Kidney (tissue), 13 donors: ENCODE measurements at regions not wholly inside any gene's neighbourhood (a gene's known extent, or its start where the extent isn't known, plus 50 kb on each side); places are given as distances from the start of the nearest gene placed in this dataset.

Experiments used
- DNase-seq, 5 donors: peaks; one replicate each; pipeline ENCODE4 v3.0.0-alpha.2; 2013 to 2020
- FAIRE-seq: peaks from 2 replicates; lab custom pipeline; 2012; peaks lifted over from hg19 to GRCh38; lab: Jason Lieb, UNC
- H3K27ac ChIP-seq, 2 donors: one replicate each; pipeline ENCODE4 v1.7.0; 2013; ENCODE audit warnings: low read depth in 2 of 2, low read length in 2 of 2, inconsistent platforms in 1 of 2
- H3K27me3 ChIP-seq: one replicate; pipeline ENCODE4 v1.7.1; 2013; ENCODE audit warnings: low read length, inconsistent platforms; ENCODE audit not compliant: control insufficient read depth, insufficient read depth
- H3K36me3 ChIP-seq, 3 donors: one replicate each; pipeline versions ENCODE4 v1.7.0 to v1.7.1; 2013; ENCODE audit warnings: low read length in 3 of 3, control low read depth in 1 of 3, inconsistent platforms in 1 of 3; ENCODE audit not compliant: insufficient read depth in 3 of 3, control insufficient read depth in 2 of 3
- H3K4me1 ChIP-seq, 3 donors: one replicate each; pipeline versions ENCODE4 v1.7.0 to v1.7.1; 2013; ENCODE audit warnings: low read length in 3 of 3, inconsistent platforms in 1 of 3, low read depth in 1 of 3; ENCODE audit not compliant: control insufficient read depth in 2 of 3, insufficient read depth in 2 of 3
- H3K4me3 ChIP-seq, 3 donors: one replicate each; pipeline versions ENCODE4 v1.7.0 to v1.8.1; 2013; ENCODE audit warnings: low read length in 3 of 3, control low read depth in 1 of 3, inconsistent platforms in 1 of 3
- H3K9ac ChIP-seq, 3 donors: one replicate each; pipeline versions ENCODE4 v1.7.0 to v1.7.1; 2013; ENCODE audit warnings: low read length in 3 of 3, control low read depth in 1 of 3, inconsistent platforms in 1 of 3
- H3K9me3 ChIP-seq, 3 donors: one replicate each; pipeline versions ENCODE4 v1.7.0 to v1.7.1; 2013; ENCODE audit warnings: low read length in 3 of 3, control low read depth in 1 of 3, inconsistent platforms in 1 of 3; ENCODE audit not compliant: control insufficient read depth in 2 of 3, insufficient read depth in 1 of 3
- intact Hi-C: fragments of 100-400 bp; cut with DNase I; formaldehyde crosslinking; loops from one replicate; pipeline ENCODE4 v1.11.1; 2022
- TF ChIP-seq, protein P1 (sequence below): IDR thresholded peaks from 3 replicates; pipeline ENCODE4 v1.5.1; 2012; ENCODE audit warnings: mild to moderate bottlenecking, moderate library complexity, borderline replicate concordance; ENCODE audit not compliant: insufficient read depth; ENCODE audit errors: extremely low read depth
- donor health status: control.
- donor health status: control.
- donor health status: control.
- donor health status: control.
- donor health status: control.
- donor health status: DM: yes; HTN: yes; CAD: no.
- donor health status: Normal renal cell carcinoma (clear cell type).

DNA sequence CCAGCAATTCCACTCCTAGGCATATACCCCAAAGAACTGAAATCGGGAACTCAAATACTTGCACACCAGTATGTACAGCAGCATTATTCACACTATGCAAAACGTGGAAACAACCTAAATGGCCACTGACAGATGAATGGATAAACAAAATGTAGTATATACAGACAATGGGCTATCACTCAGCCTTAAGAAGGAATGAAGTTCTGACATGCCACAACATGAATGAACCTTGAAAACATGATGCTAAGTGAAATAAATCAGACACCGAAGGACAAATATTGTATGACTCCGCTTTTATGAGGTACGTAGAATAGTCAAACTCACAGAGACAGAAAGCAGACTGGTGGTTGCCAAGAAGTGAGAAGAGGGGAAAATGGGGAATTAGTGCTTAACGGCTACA lies 59.1 kb upstream of the CCN6 start:
- Histone ChIP-seq H3K27ac (no peak overlapping the region), H3K27me3 (no peaks in the 10 kb centered on the region), H3K4me3 (no peak overlapping the region), H3K36me3 (no peaks in the 10 kb centered on the region), H3K9me3 (no peaks in the 10 kb centered on the region), H3K4me1 (no peaks in the 10 kb centered on the region), H3K9ac (no peak overlapping the region)
- DNase-seq (no peak), FAIRE-seq (no peak)
- intact Hi-C loops: loop anchor here (5.0 kb wide), 1 partner anchor 287 kb away; no protein-coding TSS in a partner anchor
- TF ChIP-seq, protein P1, sequence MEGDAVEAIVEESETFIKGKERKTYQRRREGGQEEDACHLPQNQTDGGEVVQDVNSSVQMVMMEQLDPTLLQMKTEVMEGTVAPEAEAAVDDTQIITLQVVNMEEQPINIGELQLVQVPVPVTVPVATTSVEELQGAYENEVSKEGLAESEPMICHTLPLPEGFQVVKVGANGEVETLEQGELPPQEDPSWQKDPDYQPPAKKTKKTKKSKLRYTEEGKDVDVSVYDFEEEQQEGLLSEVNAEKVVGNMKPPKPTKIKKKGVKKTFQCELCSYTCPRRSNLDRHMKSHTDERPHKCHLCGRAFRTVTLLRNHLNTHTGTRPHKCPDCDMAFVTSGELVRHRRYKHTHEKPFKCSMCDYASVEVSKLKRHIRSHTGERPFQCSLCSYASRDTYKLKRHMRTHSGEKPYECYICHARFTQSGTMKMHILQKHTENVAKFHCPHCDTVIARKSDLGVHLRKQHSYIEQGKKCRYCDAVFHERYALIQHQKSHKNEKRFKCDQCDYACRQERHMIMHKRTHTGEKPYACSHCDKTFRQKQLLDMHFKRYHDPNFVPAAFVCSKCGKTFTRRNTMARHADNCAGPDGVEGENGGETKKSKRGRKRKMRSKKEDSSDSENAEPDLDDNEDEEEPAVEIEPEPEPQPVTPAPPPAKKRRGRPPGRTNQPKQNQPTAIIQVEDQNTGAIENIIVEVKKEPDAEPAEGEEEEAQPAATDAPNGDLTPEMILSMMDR: no peak

DNA sequence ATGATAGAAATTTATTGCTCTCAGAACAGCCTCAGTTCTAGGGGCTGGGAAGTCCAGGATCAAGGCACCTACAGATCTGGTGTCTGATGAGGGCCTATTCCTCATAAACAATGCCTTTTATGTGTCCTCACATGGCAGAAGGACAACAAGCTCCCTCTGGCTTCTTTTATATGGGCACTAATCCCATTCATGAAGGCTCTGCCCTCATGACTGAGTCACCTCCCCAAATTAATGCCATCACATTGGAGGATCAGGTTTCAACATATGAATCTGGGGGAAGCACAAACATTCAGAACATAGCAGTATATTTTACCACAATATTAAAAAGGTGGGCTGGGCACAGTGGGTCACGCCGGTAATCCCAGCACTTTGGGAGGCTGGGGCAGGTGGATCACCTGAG lies 58.5 kb upstream of the CCN6 start:
- Histone ChIP-seq H3K9me3 (no peaks in the 10 kb centered on the region), H3K9ac (no peak overlapping the region), H3K36me3 (no peaks in the 10 kb centered on the region), H3K4me1 (no peaks in the 10 kb centered on the region), H3K4me3 (no peak overlapping the region), H3K27ac (no peak overlapping the region), H3K27me3 (no peaks in the 10 kb centered on the region)
- DNase-seq (no peak), FAIRE-seq (no peak)
- intact Hi-C loops: loop anchor here (5.0 kb wide), 1 partner anchor 288 kb away; no protein-coding TSS in a partner anchor
- TF ChIP-seq, protein P1: no peak

DNA sequence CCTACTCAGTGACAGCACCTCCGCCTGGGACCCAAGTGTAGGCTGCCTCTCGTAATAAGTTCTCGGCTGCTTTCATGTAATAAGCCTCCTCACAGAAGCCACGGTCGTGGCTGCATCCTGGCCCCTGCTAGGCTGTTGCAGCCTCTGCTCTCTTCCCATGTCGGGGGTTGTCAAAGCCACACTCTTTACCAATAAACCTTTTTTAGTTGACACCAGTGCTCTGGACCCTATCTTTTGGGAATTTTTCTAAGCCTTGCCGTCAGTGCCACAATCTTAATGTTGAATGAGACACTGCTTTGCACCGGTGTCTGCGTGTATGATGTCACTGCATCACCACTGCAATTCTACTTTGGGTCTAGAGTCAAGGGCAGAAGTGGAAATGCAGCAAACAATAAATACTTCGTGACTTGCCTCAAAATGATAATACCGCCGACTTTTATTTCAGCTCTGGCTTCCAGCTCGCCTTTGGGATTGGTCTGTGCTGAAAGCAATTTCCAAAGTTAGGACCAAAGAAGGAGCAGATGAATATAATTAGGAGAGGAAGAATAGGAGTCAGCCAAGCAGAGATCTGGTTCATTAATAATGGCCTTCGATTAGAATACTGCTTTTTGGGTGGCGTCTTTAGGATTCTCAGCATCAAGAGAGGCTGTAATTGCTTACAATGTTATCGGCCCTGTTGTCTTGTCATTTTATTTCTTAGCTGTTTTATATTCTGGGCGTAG lies 57.6 kb upstream of the CCN6 start:
- no peaks in the 10 kb centered on the region for H3K27me3 ChIP-seq
- no peak for FAIRE-seq
- H3K36me3 ChIP-seq: no peaks in the 10 kb centered on the region
- no peak for DNase-seq
- H3K9ac ChIP-seq: no peak overlapping the region
- H3K27ac ChIP-seq: no peak overlapping the region
- no peak overlapping the region for H3K4me3 ChIP-seq
- H3K4me1 ChIP-seq: no peaks in the 10 kb centered on the region
- H3K9me3 ChIP-seq: no peaks in the 10 kb centered on the region
- TF ChIP-seq, protein P1: no peak
- intact Hi-C loops: loop anchor here (5.0 kb wide), 1 partner anchor 289 kb away; no protein-coding TSS in a partner anchor
